GM12878 (cell line): ENCODE measurements at regions not wholly inside any gene's neighbourhood (a gene's known extent, or its start where the extent isn't known, plus 50 kb on each side); places are given as distances from the start of the nearest gene placed in this dataset.

Source experiments
- ATAC-seq: fragments of 200-7000 bp; cut with Tn5 transposase; 3 replicates; pipeline ENCODE4 v1.9.1; 2020; ENCODE audit warnings: mild to moderate bottlenecking, moderate library complexity
- BruUV-seq: library from RNA; stranded (reverse); fragments of 400-500 nt; replicated peaks from 2 replicates; lab custom pipeline; 2021; lab: Mats Ljungman, UMichigan
- CTCF ChIA-PET: fragments of 300-600 bp; sonication (Branson Sonifier 250); formaldehyde crosslinking; extraction: SDS; loops from one replicate; lab custom pipeline; 2021; ENCODE audit warnings: inconsistent platforms; lab: Yijun Ruan, JAX
- POLR2A ChIA-PET: fragments of 350-600 bp; formaldehyde crosslinking; extraction: SDS; loops from one replicate; lab custom pipeline; 2021; ENCODE audit warnings: inconsistent platforms; lab: Charles Lee
- RAD21 ChIA-PET: fragments of 300-600 bp; sonication (Branson Sonifier 250); formaldehyde crosslinking; loops from one replicate; lab custom pipeline; 2023; ENCODE audit warnings: antibody characterized with exemption; ENCODE audit not compliant: unreplicated experiment; lab: Charles Lee
- SMC1A ChIA-PET: fragments of 300-600 bp; sonication (Branson Sonifier 250); formaldehyde crosslinking; loops from one replicate; lab custom pipeline; 2023; ENCODE audit not compliant: unreplicated experiment, uncharacterized antibody; lab: Charles Lee
- DNase-seq: peaks from one replicate; pipeline ENCODE4 v3.0.0-alpha.2; 2011; ENCODE audit warnings: low read depth, low spot score
- FAIRE-seq: peaks from 3 replicates; lab custom pipeline; 2011; peaks lifted over from hg19 to GRCh38; lab: Jason Lieb, UNC
- H2AFZ ChIP-seq: 2 replicates; pipeline ENCODE4 v1.6.0; 2011; ENCODE audit warnings: low read depth, low read length, control low read depth; ENCODE audit not compliant: control insufficient read depth
- H3K27ac ChIP-seq: 2 replicates; pipeline ENCODE4 v1.5.1; 2011; ENCODE audit warnings: control low read depth; ENCODE audit not compliant: control insufficient read depth, insufficient read depth
- H3K27me3 ChIP-seq, 2 experiments: replicated peaks in 1 of 2; 2 replicates each; pipeline versions ENCODE4 v1.6.0 to v1.6.1; 2011; ENCODE audit warnings: low read length in 1 of 2; ENCODE audit not compliant: control insufficient read depth in 2 of 2, insufficient read depth in 2 of 2
- H3K36me3 ChIP-seq, 2 experiments: 2 replicates each; pipeline ENCODE4 v1.5.1; 2011; ENCODE audit warnings: low read length in 1 of 2; ENCODE audit not compliant: control insufficient read depth in 2 of 2, insufficient read depth in 2 of 2
- H3K4me1 ChIP-seq: 2 replicates; pipeline ENCODE4 v1.6.1; 2011; ENCODE audit warnings: mild to moderate bottlenecking, low read length, moderate library complexity, mixed read lengths; ENCODE audit not compliant: control insufficient read depth, insufficient read depth
- H3K4me2 ChIP-seq: 2 replicates; pipeline ENCODE4 v1.6.0; 2011; ENCODE audit warnings: control low read depth; ENCODE audit not compliant: control insufficient read depth, insufficient read depth
- H3K4me3 ChIP-seq: fragments of 200-600 bp; sonication (generic); 2 replicates; pipeline ENCODE4 v1.5.1; 2016
- H3K79me2 ChIP-seq: 2 replicates; pipeline ENCODE4 v1.6.0; 2011; ENCODE audit warnings: low read length; ENCODE audit not compliant: control insufficient read depth, insufficient read depth
- H3K9ac ChIP-seq: 2 replicates; pipeline ENCODE4 v1.8.0; 2011; ENCODE audit warnings: low read length, control low read depth, mixed read lengths; ENCODE audit not compliant: control insufficient read depth, insufficient read depth
- H3K9me3 ChIP-seq: replicated peaks from 3 replicates; pipeline ENCODE4 v1.5.1; 2011; ENCODE audit warnings: mild to moderate bottlenecking, low read length; ENCODE audit not compliant: control insufficient read depth, insufficient read depth
- H4K20me1 ChIP-seq: 2 replicates; pipeline ENCODE4 v1.6.0; 2011; ENCODE audit not compliant: control insufficient read depth, insufficient read depth
- ATF3 ChIP-seq: IDR thresholded peaks from 2 replicates; pipeline ENCODE4 v1.6.1; 2011; ENCODE audit warnings: low read depth, mild to moderate bottlenecking, low read length, moderate library complexity, borderline replicate concordance; ENCODE audit errors: extremely low read depth
- BACH1 ChIP-seq: fragments of 450-650 bp; IDR thresholded peaks from 2 replicates; pipeline ENCODE4 v1.6.1; 2017; ENCODE audit warnings: mild to moderate bottlenecking, borderline replicate concordance
- BHLHE40 ChIP-seq, 2 experiments: fragments of 450-650 bp in 1 of 2; IDR thresholded peaks; 2 replicates each; pipeline ENCODE4 v1.6.1; 2011 to 2017; ENCODE audit warnings: low read depth in 2 of 2, borderline replicate concordance in 1 of 2, improper control_type of control experiment in 1 of 2, low read length in 1 of 2, mild to moderate bottlenecking in 1 of 2
- CBX3 ChIP-seq: fragments of 200-600 bp; sonication (generic); IDR thresholded peaks from 2 replicates; pipeline ENCODE4 v1.6.1; 2016; ENCODE audit warnings: low read depth, borderline replicate concordance
- CHD2 ChIP-seq: IDR thresholded peaks from 2 replicates; pipeline ENCODE4 v1.6.1; 2011; ENCODE audit warnings: low read depth, low read length, improper control_type of control experiment, borderline replicate concordance
- CHD4 ChIP-seq: fragments of 200-600 bp; sonication (generic); IDR thresholded peaks from 2 replicates; pipeline ENCODE4 v1.6.1; 2016; ENCODE audit warnings: mild to moderate bottlenecking
- CREM ChIP-seq: IDR thresholded peaks from 2 replicates; pipeline ENCODE4 v1.6.1; 2014; ENCODE audit warnings: antibody characterized with exemption, low read depth
- DPF2 ChIP-seq: fragments of 450-650 bp; IDR thresholded peaks from 2 replicates; pipeline ENCODE4 v1.6.1; 2017; ENCODE audit warnings: mild to moderate bottlenecking
- EED ChIP-seq: sonication (generic); IDR thresholded peaks from 2 replicates; pipeline ENCODE4 v1.6.1; 2016; ENCODE audit warnings: antibody characterized with exemption, low read depth
- GABPA ChIP-seq: IDR thresholded peaks from 2 replicates; pipeline ENCODE4 v1.6.1; 2014; ENCODE audit warnings: antibody characterized with exemption, low read depth, mild to moderate bottlenecking, inconsistent platforms
- MXI1 ChIP-seq: fragments of 150-350 bp; IDR thresholded peaks from 2 replicates; pipeline ENCODE4 v1.6.1; 2011; ENCODE audit warnings: low read depth, mild to moderate bottlenecking, inconsistent platforms, low read length, improper control_type of control experiment
- PAX5 ChIP-seq: IDR thresholded peaks from 2 replicates; pipeline ENCODE4 v1.6.1; 2011; ENCODE audit warnings: low read depth, low read length, borderline replicate concordance
- POLR2A ChIP-seq: IDR thresholded peaks from 2 replicates; pipeline ENCODE4 v1.6.1; 2011; ENCODE audit warnings: low read depth, mild to moderate bottlenecking, low read length
- RAD21 ChIP-seq: IDR thresholded peaks from 2 replicates; pipeline ENCODE4 v1.6.1; 2011; ENCODE audit warnings: mild to moderate bottlenecking, low read depth, low read length, moderate library complexity; ENCODE audit not compliant: insufficient read depth
- SREBF2 ChIP-seq: IDR thresholded peaks from 2 replicates; pipeline ENCODE4 v1.6.1; 2012; ENCODE audit warnings: mild to moderate bottlenecking, low read length
- WGBS: methylation state at CpG from one replicate; pipeline ENCODE4 v1.1.6; 2016; ENCODE audit warnings: low lambda C conversion rate; ENCODE audit not compliant: insufficient replicate concordance, insufficient coverage; ENCODE audit errors: missing lambda C conversion rate; 5-methylcytosine and 5-hydroxymethylcytosine counted together
- in situ Hi-C: fragments of 300-500 bp; cut with MboI; formaldehyde crosslinking; loops from 9 replicates; pipeline ENCODE4 v1.14.3; 2018; ENCODE audit warnings: mixed read lengths
- intact Hi-C: fragments of 100-400 bp; cut with micrococcal nuclease; formaldehyde crosslinking; loops from one replicate; pipeline ENCODE4 v1.14.2; 2022; ENCODE audit not compliant: unreplicated experiment

GRCh38 chr17:77606146-77606864, 352.2 kb upstream of the TNRC6C start:
- Histone ChIP-seq H3K79me2 (no peaks in the 10 kb centered on the region), H4K20me1 (no peaks in the 10 kb centered on the region), H3K4me3 (no peak overlapping the region), H3K27ac (no peak overlapping the region), H3K9ac (no peak overlapping the region), H3K36me3 (no peaks in the 10 kb centered on the region)
- ChIA-PET CTCF (no interaction called here), SMC1A (no interaction called here), RAD21 (no interaction called here)
- no TSS peak for BruUV-seq
- in situ Hi-C loops: no loop called here
- intact Hi-C loops: no loop called here
- TF ChIP-seq CBX3 (no peak), ATF3 (no peak), BACH1 (no peak), POLR2A (no peak), MXI1 (no peak), CHD2 (no peak), CREM (no peak), RAD21 (no peak), SREBF2 (no peak), DPF2 (no peak), CHD4 (no peak), EED (no peak), GABPA (no peak), PAX5 (no peak), BHLHE40 (IDR thresholded peaks at IDR 0.05; ENCODE audit: borderline replicate concordance in 1 of 2, low read depth in 2 of 2, low read length in 1 of 2) (no peak)
- TF ChIP-seq, all 136 proteins: peak for 0
- no peaks in the 10 kb centered on the region for H3K27me3 ChIP-seq
- WGBS: 66% methylated on average over 12 of the region's 12 CpGs
- H3K4me1 ChIP-seq: peaks cover 7% of the 10 kb centered on the region
- ATAC-seq: no peak
- peaks cover 2% of the 10 kb centered on the region; the same call in 2 of the 3 replicates for H3K9me3 ChIP-seq
- POLR2A ChIA-PET: no interaction called here
- FAIRE-seq: no peak
- no peak overlapping the region for H2AFZ ChIP-seq
- H3K4me2 ChIP-seq: no peak overlapping the region
- no peak for DNase-seq
